SU-DHL-6 (cell line): ENCODE measurements at regions not wholly inside any gene's neighbourhood (a gene's known extent, or its start where the extent isn't known, plus 50 kb on each side); places are given as distances from the start of the nearest gene placed in this dataset.

Experiments
- EZH2phosphoT487 ChIP-seq: fragments of 200-600 bp; sonication (generic), shearing (Covaris generic); conservative IDR thresholded peaks from 2 replicates; pipeline ENCODE4 v1.6.1; 2018; ENCODE audit warnings: mild to moderate bottlenecking, antibody characterized with exemption, low read length, moderate library complexity, mixed read lengths
- TF ChIP-seq, protein P1 (sequence below): fragments of 200-600 bp; sonication (generic); IDR thresholded peaks from one replicate; pipeline ENCODE4 v1.5.1; 2017; ENCODE audit warnings: antibody characterized with exemption, mild to moderate bottlenecking, low read length, moderate library complexity; ENCODE audit not compliant: insufficient read depth, poor library complexity, severe bottlenecking

DNA sequence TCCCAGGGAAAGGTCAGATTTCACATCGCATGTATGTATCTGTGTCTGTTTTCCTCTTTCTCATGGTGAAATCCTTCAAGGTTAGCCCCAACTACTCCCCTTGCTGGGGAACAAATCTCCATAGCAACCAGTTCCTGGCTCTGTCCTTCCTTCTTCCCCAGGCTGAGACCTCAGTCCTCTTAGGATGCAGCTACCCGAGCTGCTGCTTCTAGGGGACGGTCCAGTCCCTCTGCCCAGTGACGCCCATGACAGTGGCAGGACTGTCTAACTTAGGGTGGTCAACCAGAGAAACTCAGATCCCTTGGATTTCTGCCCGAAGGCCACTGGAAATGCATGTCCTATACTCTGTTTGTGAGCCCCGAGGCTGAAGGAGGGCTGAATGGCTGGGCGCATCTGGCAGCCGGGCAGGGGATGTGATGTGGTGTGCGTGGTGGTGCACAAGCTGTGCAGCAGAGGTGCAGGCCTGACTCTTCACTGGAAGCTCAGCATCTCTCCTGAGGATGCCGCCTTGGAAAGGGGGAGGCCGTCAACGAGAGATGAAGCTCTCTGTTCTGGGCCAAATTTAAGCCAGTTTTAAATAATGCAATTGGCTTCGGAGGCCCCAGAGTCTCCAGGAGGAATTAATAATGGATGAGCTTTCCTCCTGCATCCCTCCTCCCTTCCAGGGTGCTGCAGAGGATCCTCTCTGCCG, 118.7 kb upstream of the B3GAT1 start:
- TF ChIP-seq, protein P1, sequence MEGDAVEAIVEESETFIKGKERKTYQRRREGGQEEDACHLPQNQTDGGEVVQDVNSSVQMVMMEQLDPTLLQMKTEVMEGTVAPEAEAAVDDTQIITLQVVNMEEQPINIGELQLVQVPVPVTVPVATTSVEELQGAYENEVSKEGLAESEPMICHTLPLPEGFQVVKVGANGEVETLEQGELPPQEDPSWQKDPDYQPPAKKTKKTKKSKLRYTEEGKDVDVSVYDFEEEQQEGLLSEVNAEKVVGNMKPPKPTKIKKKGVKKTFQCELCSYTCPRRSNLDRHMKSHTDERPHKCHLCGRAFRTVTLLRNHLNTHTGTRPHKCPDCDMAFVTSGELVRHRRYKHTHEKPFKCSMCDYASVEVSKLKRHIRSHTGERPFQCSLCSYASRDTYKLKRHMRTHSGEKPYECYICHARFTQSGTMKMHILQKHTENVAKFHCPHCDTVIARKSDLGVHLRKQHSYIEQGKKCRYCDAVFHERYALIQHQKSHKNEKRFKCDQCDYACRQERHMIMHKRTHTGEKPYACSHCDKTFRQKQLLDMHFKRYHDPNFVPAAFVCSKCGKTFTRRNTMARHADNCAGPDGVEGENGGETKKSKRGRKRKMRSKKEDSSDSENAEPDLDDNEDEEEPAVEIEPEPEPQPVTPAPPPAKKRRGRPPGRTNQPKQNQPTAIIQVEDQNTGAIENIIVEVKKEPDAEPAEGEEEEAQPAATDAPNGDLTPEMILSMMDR: no peak
- TF ChIP-seq EZH2phosphoT487: no peak
